ENCODE measurements at regions not wholly inside any gene's neighbourhood (a gene's known extent, or its start where the extent isn't known, plus 50 kb on each side); places are given as distances from the start of the nearest gene placed in this dataset.

GRCh38 chr11:129680907-129681306, 134.7 kb upstream of the TMEM45B start:
- Histone ChIP-seq H3K27ac (ENCODE audit: control insufficient read depth, insufficient read depth) (no peak overlapping the region), H3K4me3 (no peak overlapping the region), H2AFZ (ENCODE audit: control insufficient read depth, low read depth, low read length) (no peak overlapping the region), H3K4me2 (ENCODE audit: control insufficient read depth, insufficient read depth) (no peak overlapping the region), H3K9me3 (replicated peaks; ENCODE audit: control insufficient read depth, insufficient read depth, low read length) (no peaks in the 10 kb centered on the region), H3K9ac (ENCODE audit: control insufficient read depth, insufficient read depth, low read length) (no peak overlapping the region), H3K36me3 (ENCODE audit: control insufficient read depth in 2 of 2, insufficient read depth in 2 of 2, low read length in 1 of 2) (no peaks in the 10 kb centered on the region), H3K4me1 (ENCODE audit: control insufficient read depth, insufficient read depth, low read length) (no peaks in the 10 kb centered on the region), H3K27me3 (replicated peaks in 1 of 2; ENCODE audit: control insufficient read depth in 2 of 2, insufficient read depth in 2 of 2, low read length in 1 of 2) (no peaks in the 10 kb centered on the region), H3K79me2 (ENCODE audit: control insufficient read depth, insufficient read depth, low read length) (no peaks in the 10 kb centered on the region), H4K20me1 (ENCODE audit: control insufficient read depth, insufficient read depth) (no peaks in the 10 kb centered on the region)
- CTCF ChIA-PET: no interaction called here
- in situ Hi-C loops (cut with MboI): no loop called here
- RAD21 ChIA-PET (ENCODE audit: unreplicated experiment): interaction anchor here (0.6 kb wide), 2 partner anchors 9 to 717 kb away, joined by 3 read pairs; no protein-coding TSS in a partner anchor
- no TSS peak for BruUV-seq (replicated peaks)
- ATAC-seq (no peak), FAIRE-seq (no peak), DNase-seq (ENCODE audit: low read depth, low spot score) (no peak)
- TF ChIP-seq EP300 (IDR thresholded peaks at IDR 0.05; ENCODE audit: borderline replicate concordance in 1 of 2, control insufficient read depth in 1 of 2, low read depth in 2 of 2, low read length in 2 of 2): no peak
- TF ChIP-seq IKZF1 (conservative IDR thresholded peaks at IDR 0.05): no peak
- intact Hi-C loops (cut with micrococcal nuclease; ENCODE audit: unreplicated experiment): no loop called here
- 48% methylated on average over 3 of the region's 3 CpGs for WGBS (ENCODE audit: insufficient coverage, insufficient replicate concordance, low lambda C conversion rate, missing lambda C conversion rate)
- SMC1A ChIA-PET (ENCODE audit: uncharacterized antibody, unreplicated experiment): interaction anchor here (0.7 kb wide), 1 partner anchor 761 kb away, joined by 3 read pairs; no protein-coding TSS in a partner anchor
- POLR2A ChIA-PET: no interaction called here

- FAIRE-seq (no peak), DNase-seq (ENCODE audit: low read depth, low spot score) (no peak), ATAC-seq (no peak)
- Histone ChIP-seq H2AFZ (ENCODE audit: control insufficient read depth, low read depth, low read length) (no peak overlapping the region), H3K9me3 (replicated peaks; ENCODE audit: control insufficient read depth, insufficient read depth, low read length) (no peaks in the 10 kb centered on the region), H3K27ac (ENCODE audit: control insufficient read depth, insufficient read depth) (no peak overlapping the region), H3K9ac (ENCODE audit: control insufficient read depth, insufficient read depth, low read length) (no peak overlapping the region), H3K36me3 (ENCODE audit: control insufficient read depth in 2 of 2, insufficient read depth in 2 of 2, low read length in 1 of 2) (no peaks in the 10 kb centered on the region), H3K79me2 (ENCODE audit: control insufficient read depth, insufficient read depth, low read length) (no peaks in the 10 kb centered on the region), H3K4me3 (no peak overlapping the region), H4K20me1 (ENCODE audit: control insufficient read depth, insufficient read depth) (no peaks in the 10 kb centered on the region), H3K4me1 (ENCODE audit: control insufficient read depth, insufficient read depth, low read length) (no peaks in the 10 kb centered on the region), H3K4me2 (ENCODE audit: control insufficient read depth, insufficient read depth) (no peak overlapping the region), H3K27me3 (replicated peaks in 1 of 2; ENCODE audit: control insufficient read depth in 2 of 2, insufficient read depth in 2 of 2, low read length in 1 of 2) (no peaks in the 10 kb centered on the region)
- CTCF ChIA-PET: no interaction called here
- intact Hi-C loops (cut with micrococcal nuclease; ENCODE audit: unreplicated experiment) (no loop called here), in situ Hi-C loops (cut with MboI) (no loop called here)
- RAD21 ChIA-PET (ENCODE audit: unreplicated experiment): interaction anchor here (0.6 kb wide), 2 partner anchors 9 to 718 kb away, joined by 3 read pairs; no protein-coding TSS in a partner anchor
- WGBS (ENCODE audit: insufficient coverage, insufficient replicate concordance, low lambda C conversion rate, missing lambda C conversion rate): 42% methylated on average over 12 of the region's 12 CpGs
- no TSS peak for BruUV-seq (replicated peaks)
- SMC1A ChIA-PET (ENCODE audit: uncharacterized antibody, unreplicated experiment): interaction anchor here (0.7 kb wide), 1 partner anchor 760 kb away, joined by 3 read pairs; no protein-coding TSS in a partner anchor
- POLR2A ChIA-PET: no interaction called here
- TF ChIP-seq YBX1 (IDR thresholded peaks at IDR 0.05): no peak
- TF ChIP-seq BMI1 (IDR thresholded peaks at IDR 0.05; ENCODE audit: borderline replicate concordance): no peak
- no peak for TF ChIP-seq ZZZ3 (IDR thresholded peaks at IDR 0.05; ENCODE audit: control insufficient read depth, insufficient read length, low read depth)
- no peak for TF ChIP-seq REST (IDR thresholded peaks at IDR 0.05; ENCODE audit: low read depth, low read length)
- TF ChIP-seq PAX8 (IDR thresholded peaks at IDR 0.05): no peak
- no peak for TF ChIP-seq RUNX3 (IDR thresholded peaks at IDR 0.05; ENCODE audit: low read length)
- no peak for TF ChIP-seq STAT1 (conservative IDR thresholded peaks at IDR 0.05)
- TF ChIP-seq CBX3 (IDR thresholded peaks at IDR 0.05; ENCODE audit: borderline replicate concordance, low read depth): no peak
- no peak for TF ChIP-seq BACH1 (IDR thresholded peaks at IDR 0.05; ENCODE audit: borderline replicate concordance)
- no peak for TF ChIP-seq SMAD5 (IDR thresholded peaks at IDR 0.05; ENCODE audit: low read depth)
- TF ChIP-seq SMARCA5 (IDR thresholded peaks at IDR 0.05): no peak
- no peak for TF ChIP-seq NFXL1 (IDR thresholded peaks at IDR 0.05; ENCODE audit: borderline replicate concordance)
- TF ChIP-seq ZNF217 (IDR thresholded peaks at IDR 0.05): no peak
- TF ChIP-seq FOS (IDR thresholded peaks at IDR 0.05; ENCODE audit: borderline replicate concordance, extremely low read depth, insufficient read length): no peak
These were observed 134.1 kb upstream of the TMEM45B start for GRCh38 chr11:129681344-129682114.
